ENCODE measurements at regions not wholly inside any gene's neighbourhood (a gene's known extent, or its start where the extent isn't known, plus 50 kb on each side); places are given as distances from the start of the nearest gene placed in this dataset.

DNA sequence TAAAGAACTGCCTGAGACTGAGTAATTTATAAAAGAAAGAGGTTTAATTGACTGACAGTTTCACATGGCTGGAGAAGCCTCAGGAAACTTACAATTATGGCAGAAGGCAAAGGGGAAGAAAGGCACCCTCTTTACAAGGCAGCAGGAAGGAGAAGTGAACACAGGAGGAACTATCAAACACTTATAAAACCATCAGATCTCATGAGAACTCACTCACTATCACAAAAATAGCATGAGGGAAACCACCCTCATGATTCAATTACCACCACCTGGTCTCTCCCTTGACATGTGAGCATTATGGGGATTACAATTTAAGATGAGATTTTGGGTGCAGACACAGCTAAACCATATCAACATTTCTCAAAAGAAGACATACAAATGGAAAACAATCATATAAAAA lies 266.3 kb downstream of the EPM2A start:
- Histone ChIP-seq H3K9me2 (replicated peaks; ENCODE audit: insufficient read depth, low read length) (no peaks in the 10 kb centered on the region), H3K79me2 (ENCODE audit: low read length) (no peaks in the 10 kb centered on the region), H3K4me1 (ENCODE audit: low read length) (no peaks in the 10 kb centered on the region), H3K27ac (ENCODE audit: low read length) (no peak overlapping the region), H3K4me3 (ENCODE audit: low read length) (no peak overlapping the region), H4K20me1 (ENCODE audit: insufficient read depth, low read length) (no peaks in the 10 kb centered on the region), H3K4me2 (ENCODE audit: low read depth, low read length) (no peak overlapping the region), H3K9ac (ENCODE audit: low read length) (no peak overlapping the region), H2AFZ (ENCODE audit: low read length) (no peak overlapping the region), H3K9me3 (replicated peaks; ENCODE audit: insufficient read depth, low read length) (no peaks in the 10 kb centered on the region), H3K27me3 (replicated peaks; ENCODE audit: insufficient read depth, low read length) (no peaks in the 10 kb centered on the region), H3F3A (ENCODE audit: insufficient read depth, low read length) (no peaks in the 10 kb centered on the region), H3K36me3 (replicated peaks; ENCODE audit: insufficient read depth, low read length) (no peaks in the 10 kb centered on the region)
- TF ChIP-seq, protein P1, sequence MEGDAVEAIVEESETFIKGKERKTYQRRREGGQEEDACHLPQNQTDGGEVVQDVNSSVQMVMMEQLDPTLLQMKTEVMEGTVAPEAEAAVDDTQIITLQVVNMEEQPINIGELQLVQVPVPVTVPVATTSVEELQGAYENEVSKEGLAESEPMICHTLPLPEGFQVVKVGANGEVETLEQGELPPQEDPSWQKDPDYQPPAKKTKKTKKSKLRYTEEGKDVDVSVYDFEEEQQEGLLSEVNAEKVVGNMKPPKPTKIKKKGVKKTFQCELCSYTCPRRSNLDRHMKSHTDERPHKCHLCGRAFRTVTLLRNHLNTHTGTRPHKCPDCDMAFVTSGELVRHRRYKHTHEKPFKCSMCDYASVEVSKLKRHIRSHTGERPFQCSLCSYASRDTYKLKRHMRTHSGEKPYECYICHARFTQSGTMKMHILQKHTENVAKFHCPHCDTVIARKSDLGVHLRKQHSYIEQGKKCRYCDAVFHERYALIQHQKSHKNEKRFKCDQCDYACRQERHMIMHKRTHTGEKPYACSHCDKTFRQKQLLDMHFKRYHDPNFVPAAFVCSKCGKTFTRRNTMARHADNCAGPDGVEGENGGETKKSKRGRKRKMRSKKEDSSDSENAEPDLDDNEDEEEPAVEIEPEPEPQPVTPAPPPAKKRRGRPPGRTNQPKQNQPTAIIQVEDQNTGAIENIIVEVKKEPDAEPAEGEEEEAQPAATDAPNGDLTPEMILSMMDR (IDR thresholded peaks at IDR 0.05; ENCODE audit: low read length) = no peak
- TF ChIP-seq EZH2phosphoT487 (IDR thresholded peaks at IDR 0.05; ENCODE audit: low read length) = no peak
- no peak for TF ChIP-seq EZH2 (optimal IDR thresholded peaks at IDR 0.05; ENCODE audit: low read depth, low read length)
- no peak for DNase-seq

DNA sequence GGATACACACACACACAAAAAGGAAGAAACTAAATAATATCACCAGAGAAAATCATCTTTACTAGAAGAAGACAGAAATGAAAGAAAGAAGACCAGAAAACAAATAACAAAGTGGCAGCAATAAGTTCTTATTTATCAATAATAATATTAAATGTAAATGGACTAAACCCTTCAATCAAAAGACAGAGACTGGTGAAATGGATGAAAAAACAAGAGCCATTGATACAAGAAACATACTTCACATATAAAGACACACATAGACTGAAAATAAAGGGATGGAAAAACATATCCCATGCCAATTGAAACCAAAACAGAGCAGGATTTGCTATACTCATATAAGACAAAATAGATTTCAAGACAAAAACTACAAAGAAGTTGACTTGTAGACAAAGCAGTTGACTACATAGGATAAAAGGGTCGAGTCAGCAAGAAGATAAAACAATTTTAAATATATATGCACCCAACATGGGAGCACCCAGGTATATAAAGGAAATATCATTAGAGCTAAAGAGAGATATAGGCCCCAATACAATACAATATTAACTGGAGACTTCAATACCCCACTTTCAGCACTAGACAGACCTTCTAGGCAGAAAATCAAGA lies 259.4 kb downstream of the EPM2A start:
- H3K36me3 ChIP-seq (replicated peaks; ENCODE audit: insufficient read depth, low read length) = no peaks in the 10 kb centered on the region
- TF ChIP-seq, protein P1 (IDR thresholded peaks at IDR 0.05; ENCODE audit: low read length) = no peak
- H3K4me2 ChIP-seq (ENCODE audit: low read depth, low read length) = no peak overlapping the region
- H4K20me1 ChIP-seq (ENCODE audit: insufficient read depth, low read length) = no peaks in the 10 kb centered on the region
- no peaks in the 10 kb centered on the region for H3K27me3 ChIP-seq (replicated peaks; ENCODE audit: insufficient read depth, low read length)
- H3K27ac ChIP-seq (ENCODE audit: low read length) = no peak overlapping the region
- H3K79me2 ChIP-seq (ENCODE audit: low read length) = no peaks in the 10 kb centered on the region
- no peaks in the 10 kb centered on the region for H3F3A ChIP-seq (ENCODE audit: insufficient read depth, low read length)
- no peak for DNase-seq
- no peaks in the 10 kb centered on the region for H3K9me3 ChIP-seq (replicated peaks; ENCODE audit: insufficient read depth, low read length)
- H3K4me3 ChIP-seq (ENCODE audit: low read length) = no peak overlapping the region
- H3K9me2 ChIP-seq (replicated peaks; ENCODE audit: insufficient read depth, low read length) = no peaks in the 10 kb centered on the region
- H3K4me1 ChIP-seq (ENCODE audit: low read length) = no peaks in the 10 kb centered on the region
- no peak overlapping the region for H3K9ac ChIP-seq (ENCODE audit: low read length)
- no peak overlapping the region for H2AFZ ChIP-seq (ENCODE audit: low read length)

DNA sequence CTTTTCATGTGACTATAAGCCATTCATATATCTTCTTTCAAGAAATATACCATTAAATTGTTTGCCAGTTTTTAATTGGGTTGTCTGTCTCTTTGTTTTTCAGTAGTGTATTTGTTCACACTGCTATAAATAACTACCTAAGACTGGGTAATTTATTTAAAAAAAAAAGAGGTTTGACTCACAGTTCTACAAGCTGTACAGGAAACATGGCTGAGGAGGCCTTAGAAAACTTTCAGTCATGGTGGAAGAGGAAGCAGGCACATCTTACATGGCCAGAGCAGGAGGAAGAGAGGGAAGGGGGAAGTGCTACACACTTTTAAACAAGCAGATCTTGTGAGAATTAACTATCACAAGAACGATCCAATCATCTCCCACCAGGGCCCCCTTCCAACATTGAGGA lies 255.3 kb downstream of the EPM2A start:
- H4K20me1 ChIP-seq (ENCODE audit: insufficient read depth, low read length) = no peaks in the 10 kb centered on the region
- no peak for DNase-seq
- H3K27ac ChIP-seq (ENCODE audit: low read length) = no peak overlapping the region
- no peak overlapping the region for H3K4me3 ChIP-seq (ENCODE audit: low read length)
- H3K79me2 ChIP-seq (ENCODE audit: low read length) = no peaks in the 10 kb centered on the region
- no peak overlapping the region for H3K9ac ChIP-seq (ENCODE audit: low read length)
- no peaks in the 10 kb centered on the region for H3F3A ChIP-seq (ENCODE audit: insufficient read depth, low read length)
- no peak overlapping the region for H2AFZ ChIP-seq (ENCODE audit: low read length)
- TF ChIP-seq, protein P1 (IDR thresholded peaks at IDR 0.05; ENCODE audit: low read length) = no peak
- H3K27me3 ChIP-seq (replicated peaks; ENCODE audit: insufficient read depth, low read length) = no peaks in the 10 kb centered on the region
- H3K9me2 ChIP-seq (replicated peaks; ENCODE audit: insufficient read depth, low read length) = no peaks in the 10 kb centered on the region
- H3K4me2 ChIP-seq (ENCODE audit: low read depth, low read length) = no peak overlapping the region
- no peaks in the 10 kb centered on the region for H3K9me3 ChIP-seq (replicated peaks; ENCODE audit: insufficient read depth, low read length)
- H3K36me3 ChIP-seq (replicated peaks; ENCODE audit: insufficient read depth, low read length) = no peaks in the 10 kb centered on the region
- H3K4me1 ChIP-seq (ENCODE audit: low read length) = no peaks in the 10 kb centered on the region
